IPS-NIHi11 (cell line): ENCODE measurements at regions not wholly inside any gene's neighbourhood (a gene's known extent, or its start where the extent isn't known, plus 50 kb on each side); places are given as distances from the start of the nearest gene placed in this dataset.

Experiments
- DNase-seq: peaks from one replicate; pipeline ENCODE4 v3.0.0; 2012; ENCODE audit warnings: mixed read lengths, low spot score

- no peak for DNase-seq
Measured at GRCh38 chr10:70939441-70940003, 51.2 kb upstream of the PCBD1 start.

- DNase-seq = no peak
Measured at GRCh38 chr10:70940834-70941568, 52.6 kb upstream of the PCBD1 start.

- DNase-seq = no peak
Measured at GRCh38 chr10:70942125-70942524, 53.8 kb upstream of the PCBD1 start.

- DNase-seq = no peak
Measured at GRCh38 chr10:70942725-70943124, 54.4 kb upstream of the PCBD1 start.

- no peak for DNase-seq
Measured at GRCh38 chr10:70943249-70943648, 54.9 kb upstream of the PCBD1 start.

- DNase-seq = no peak
Measured at GRCh38 chr10:70943841-70944466, 55.6 kb upstream of the PCBD1 start.

- peak; percentile 29 for DNase-seq
Measured at GRCh38 chr10:70950037-70950436, 61.7 kb upstream of the PCBD1 start.

- no peak for DNase-seq
Measured at GRCh38 chr10:70950801-70951200, 62.4 kb upstream of the PCBD1 start.

- DNase-seq = no peak
Measured at GRCh38 chr10:70952401-70952800, 64.0 kb upstream of the PCBD1 start.

- DNase-seq = no peak
Measured at GRCh38 chr10:70952921-70953320, 64.6 kb upstream of the PCBD1 start.

- no peak for DNase-seq
Measured at GRCh38 chr10:70954381-70955176, 66.2 kb upstream of the PCBD1 start.

- peak; percentile 64 for DNase-seq
Measured at GRCh38 chr10:70956029-70956759, 67.8 kb upstream of the PCBD1 start.

- no peak for DNase-seq
Measured at GRCh38 chr10:70958396-70958795, 70.0 kb upstream of the PCBD1 start.

- no peak for DNase-seq
Measured at GRCh38 chr10:70960316-70960715, 72.0 kb upstream of the PCBD1 start.

- no peak for DNase-seq
Measured at GRCh38 chr10:70960783-70961570, 72.6 kb upstream of the PCBD1 start.

GRCh38 chr10:70962686-70963085, 74.3 kb upstream of the PCBD1 start:
- DNase-seq = no peak

- DNase-seq = no peak
Measured at GRCh38 chr10:70963271-70963670, 74.9 kb upstream of the PCBD1 start.

- no peak for DNase-seq
Measured at GRCh38 chr10:70964245-70964644, 75.9 kb upstream of the PCBD1 start.

- no peak for DNase-seq
Measured at GRCh38 chr10:70964881-70965280, 76.5 kb upstream of the PCBD1 start.

- no peak for DNase-seq
Measured at GRCh38 chr10:70965566-70965965, 77.2 kb upstream of the PCBD1 start.
